ENCODE measurements at regions not wholly inside any gene's neighbourhood (a gene's known extent, or its start where the extent isn't known, plus 50 kb on each side); places are given as distances from the start of the nearest gene placed in this dataset.

GRCh38 chr13:23513455-23513854 lies 56.8 kb upstream of the TNFRSF19 start:
- Histone ChIP-seq H2AFZ (ENCODE audit: low read depth, low read length) (no peak overlapping the region), H3K4me1 (ENCODE audit: insufficient read depth, low read length) (no peaks in the 10 kb centered on the region), H3K36me3 (ENCODE audit: insufficient read depth, low read length) (no peaks in the 10 kb centered on the region), H3K9me3 (ENCODE audit: low read length) (no peaks in the 10 kb centered on the region), H3K4me3 (ENCODE audit: low read length) (no peak overlapping the region), H3K27me3 (ENCODE audit: insufficient read depth, low read length) (no peaks in the 10 kb centered on the region)

DNA sequence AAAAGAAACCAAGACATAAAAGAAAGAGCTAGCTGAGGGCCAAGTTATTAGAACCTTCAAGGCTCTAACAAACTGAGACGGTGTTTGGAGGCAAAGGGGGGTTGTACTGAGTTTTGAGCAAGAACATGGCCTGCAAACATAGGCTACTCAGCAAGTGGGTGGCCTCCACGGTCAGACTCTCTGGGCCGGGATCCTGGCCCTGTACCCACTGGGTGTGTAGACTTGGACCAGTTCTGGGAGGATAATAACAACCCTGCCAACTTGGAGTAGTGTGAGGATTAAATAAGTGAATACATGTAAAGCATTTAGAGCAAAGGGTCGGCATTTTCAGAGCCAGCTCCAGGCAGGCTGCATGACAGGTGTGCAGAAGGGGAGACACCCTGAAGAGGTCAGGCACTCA lies 56.1 kb upstream of the TNFRSF19 start:
- Histone ChIP-seq H3K9me3 (ENCODE audit: low read length) (no peaks in the 10 kb centered on the region), H3K36me3 (ENCODE audit: insufficient read depth, low read length) (no peaks in the 10 kb centered on the region)

GRCh38 chr13:23515116-23515515 lies 55.1 kb upstream of the TNFRSF19 start:
- Histone ChIP-seq H3K9me3 (ENCODE audit: low read length) (no peaks in the 10 kb centered on the region), H3K27me3 (ENCODE audit: insufficient read depth, low read length) (no peaks in the 10 kb centered on the region), H3K4me1 (ENCODE audit: insufficient read depth, low read length) (no peaks in the 10 kb centered on the region), H3K36me3 (ENCODE audit: insufficient read depth, low read length) (no peaks in the 10 kb centered on the region), H2AFZ (ENCODE audit: low read depth, low read length) (no peak overlapping the region), H3K4me3 (ENCODE audit: low read length) (no peak overlapping the region)

More for the DNA sequence above, 56.1 kb upstream of the TNFRSF19 start:
- no peak overlapping the region for H3K4me3 ChIP-seq (ENCODE audit: low read length)
- no peaks in the 10 kb centered on the region for H3K4me1 ChIP-seq (ENCODE audit: insufficient read depth, low read length)
- H2AFZ ChIP-seq (ENCODE audit: low read depth, low read length), result no peak overlapping the region
- H3K27me3 ChIP-seq (ENCODE audit: insufficient read depth, low read length), result no peaks in the 10 kb centered on the region

- Histone ChIP-seq H3K4me1 (ENCODE audit: insufficient read depth, low read length) (no peaks in the 10 kb centered on the region), H3K4me3 (ENCODE audit: low read length) (no peak overlapping the region), H2AFZ (ENCODE audit: low read depth, low read length) (no peak overlapping the region), H3K9me3 (ENCODE audit: low read length) (no peaks in the 10 kb centered on the region), H3K27me3 (ENCODE audit: insufficient read depth, low read length) (no peaks in the 10 kb centered on the region), H3K36me3 (ENCODE audit: insufficient read depth, low read length) (no peaks in the 10 kb centered on the region)
These were observed 54.0 kb upstream of the TNFRSF19 start for GRCh38 chr13:23516190-23516589.

GRCh38 chr13:23516702-23517101 lies 53.5 kb upstream of the TNFRSF19 start:
- H3K4me1 ChIP-seq (ENCODE audit: insufficient read depth, low read length), result no peaks in the 10 kb centered on the region
- no peaks in the 10 kb centered on the region for H3K27me3 ChIP-seq (ENCODE audit: insufficient read depth, low read length)
- H3K36me3 ChIP-seq (ENCODE audit: insufficient read depth, low read length), result no peaks in the 10 kb centered on the region
- H2AFZ ChIP-seq (ENCODE audit: low read depth, low read length), result no peak overlapping the region
- H3K9me3 ChIP-seq (ENCODE audit: low read length), result no peaks in the 10 kb centered on the region
- no peak overlapping the region for H3K4me3 ChIP-seq (ENCODE audit: low read length)

GRCh38 chr13:23518231-23518630 lies 52.0 kb upstream of the TNFRSF19 start:
- H3K4me1 ChIP-seq (ENCODE audit: insufficient read depth, low read length), result no peaks in the 10 kb centered on the region
- no peaks in the 10 kb centered on the region for H3K27me3 ChIP-seq (ENCODE audit: insufficient read depth, low read length)
- no peaks in the 10 kb centered on the region for H3K9me3 ChIP-seq (ENCODE audit: low read length)
- H3K36me3 ChIP-seq (ENCODE audit: insufficient read depth, low read length), result no peaks in the 10 kb centered on the region
- H3K4me3 ChIP-seq (ENCODE audit: low read length), result no peak overlapping the region
- H2AFZ ChIP-seq (ENCODE audit: low read depth, low read length), result no peak overlapping the region
